HG02981 (cell line): ENCODE measurements at regions not wholly inside any gene's neighbourhood (a gene's known extent, or its start where the extent isn't known, plus 50 kb on each side); places are given as distances from the start of the nearest gene placed in this dataset.
"Not testable (repeated sequence)": the region's sequence is repeated elsewhere in the genome, so short reads cannot be mapped to it uniquely, and the experiment has no call there.

Experiments used
- ATAC-seq: cut with Tn5 transposase; IDR thresholded peaks from one replicate; pipeline ENCODE4 v1.9.1; 2021; ENCODE audit warnings: mild to moderate bottlenecking, moderate library complexity; ENCODE audit not compliant: unreplicated experiment

GRCh38 chr15:87727073-87727472 is 529.5 kb downstream of the NTRK3 start:
- no peak for ATAC-seq

GRCh38 chr15:87724330-87724729 is 532.2 kb downstream of the NTRK3 start:
- ATAC-seq: no peak

GRCh38 chr15:87722941-87723691 is 533.4 kb downstream of the NTRK3 start:
- no peak for ATAC-seq

GRCh38 chr15:87720235-87720634 is 536.3 kb downstream of the NTRK3 start:
- no peak for ATAC-seq

- no peak for ATAC-seq
Observed at GRCh38 chr15:87716422-87716821, 540.1 kb downstream of the NTRK3 start.

- ATAC-seq: no peak
Observed at GRCh38 chr15:87715252-87715651, 541.3 kb downstream of the NTRK3 start.

- ATAC-seq: no peak
Observed at GRCh38 chr15:87713475-87713879, 543.1 kb downstream of the NTRK3 start.

- ATAC-seq: no peak
Observed at GRCh38 chr15:87712211-87712610, 544.3 kb downstream of the NTRK3 start.

GRCh38 chr15:87711026-87711425 is 545.5 kb downstream of the NTRK3 start:
- ATAC-seq: no peak

GRCh38 chr15:87710406-87710805 is 546.1 kb downstream of the NTRK3 start:
- no peak for ATAC-seq

GRCh38 chr15:87707566-87708130 is 548.9 kb downstream of the NTRK3 start:
- no peak for ATAC-seq

- no peak for ATAC-seq
Observed at GRCh38 chr15:87707071-87707470, 549.5 kb downstream of the NTRK3 start.

GRCh38 chr15:87706001-87706400 is 550.5 kb downstream of the NTRK3 start:
- no peak for ATAC-seq

GRCh38 chr15:87704276-87704675 is 552.3 kb downstream of the NTRK3 start:
- ATAC-seq: no peak

GRCh38 chr15:87703327-87704111 is 553.0 kb downstream of the NTRK3 start:
- no peak for ATAC-seq

GRCh38 chr15:87702270-87702669 is 554.3 kb downstream of the NTRK3 start:
- ATAC-seq: no peak

GRCh38 chr15:87698467-87698866 is 558.1 kb downstream of the NTRK3 start:
- not testable (repeated sequence) for ATAC-seq

GRCh38 chr15:87689716-87690115 is 566.8 kb downstream of the NTRK3 start:
- no peak for ATAC-seq

GRCh38 chr15:87687523-87687870 is 569.0 kb downstream of the NTRK3 start:
- no peak for ATAC-seq

GRCh38 chr15:87686841-87687522 is 569.6 kb downstream of the NTRK3 start:
- no peak for ATAC-seq

GRCh38 chr15:87686339-87686738 is 570.2 kb downstream of the NTRK3 start:
- ATAC-seq: no peak
